GM12875 (cell line): ENCODE measurements at regions not wholly inside any gene's neighbourhood (a gene's known extent, or its start where the extent isn't known, plus 50 kb on each side); places are given as distances from the start of the nearest gene placed in this dataset.

ENCODE experiments used
- H3K4me3 ChIP-seq: one replicate; pipeline ENCODE4 v1.5.1; 2011; ENCODE audit warnings: low read depth, low read length, control low read depth
- CTCF ChIP-seq: IDR thresholded peaks from 2 replicates; pipeline ENCODE4 v1.5.1; 2011; ENCODE audit warnings: low read depth, mild to moderate bottlenecking, control low read depth, inconsistent platforms, low read length, moderate library complexity, borderline replicate concordance; ENCODE audit not compliant: insufficient read depth

DNA sequence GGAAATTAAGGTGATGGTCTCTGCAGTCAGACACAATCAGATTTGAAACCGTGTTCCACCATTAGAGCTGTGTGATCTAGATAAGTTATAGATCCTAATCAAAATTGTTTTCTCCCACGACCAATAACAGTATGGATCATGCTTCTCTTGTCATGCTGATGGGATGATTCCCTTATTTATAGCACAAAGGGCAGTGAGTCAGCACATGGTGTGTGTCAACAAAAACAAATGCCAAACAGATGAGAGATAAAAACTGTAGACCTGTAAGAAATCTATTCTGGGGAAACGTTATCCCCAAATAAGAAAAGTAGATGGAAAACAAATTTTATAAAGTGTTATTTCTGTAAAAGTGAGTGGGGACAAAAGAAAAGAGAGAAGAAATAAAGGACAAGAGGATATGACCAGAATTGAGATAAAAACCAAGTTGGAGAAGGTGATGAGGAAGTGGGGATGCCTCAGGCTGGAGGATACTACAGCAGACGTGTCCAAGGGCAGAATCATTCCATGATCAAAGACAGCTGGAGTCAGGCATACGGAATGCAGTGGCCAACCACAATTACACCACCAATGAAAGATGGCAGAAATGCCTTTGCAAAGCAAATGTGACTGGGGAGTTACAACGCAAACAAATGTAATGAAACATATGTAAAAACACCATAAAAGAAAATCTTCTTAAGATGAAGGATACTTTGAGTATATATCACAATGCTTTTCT lies 377.8 kb upstream of the PRKX start:
- H3K4me3 ChIP-seq: no peak overlapping the region
- no peak for TF ChIP-seq CTCF

DNA sequence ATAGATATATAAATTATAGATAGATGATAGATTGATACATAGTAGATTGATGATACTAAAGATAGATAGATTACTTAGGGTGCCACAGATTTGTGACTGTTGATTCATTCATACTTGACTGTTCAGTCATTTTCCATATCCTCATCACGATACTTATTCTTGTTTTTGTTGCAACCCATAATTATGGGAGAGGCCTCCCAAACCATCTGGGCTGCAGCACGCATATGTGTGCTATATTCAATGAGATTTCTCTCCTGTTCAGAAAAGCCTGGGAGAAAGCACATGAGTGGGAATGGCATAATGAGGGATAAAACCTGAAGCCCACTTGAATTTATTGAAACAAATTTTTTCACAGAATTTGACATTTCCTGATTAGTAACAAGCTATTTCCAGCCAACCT lies 346.4 kb upstream of the PRKX start:
- TF ChIP-seq CTCF: no peak
- no peak overlapping the region for H3K4me3 ChIP-seq

GRCh38 chrX:4043951-4044350 lies 330.5 kb upstream of the PRKX start:
- no peak overlapping the region for H3K4me3 ChIP-seq
- no peak for TF ChIP-seq CTCF

- no peak for TF ChIP-seq CTCF
- no peak overlapping the region for H3K4me3 ChIP-seq
Measured at GRCh38 chrX:4035874-4036273, 322.4 kb upstream of the PRKX start.

DNA sequence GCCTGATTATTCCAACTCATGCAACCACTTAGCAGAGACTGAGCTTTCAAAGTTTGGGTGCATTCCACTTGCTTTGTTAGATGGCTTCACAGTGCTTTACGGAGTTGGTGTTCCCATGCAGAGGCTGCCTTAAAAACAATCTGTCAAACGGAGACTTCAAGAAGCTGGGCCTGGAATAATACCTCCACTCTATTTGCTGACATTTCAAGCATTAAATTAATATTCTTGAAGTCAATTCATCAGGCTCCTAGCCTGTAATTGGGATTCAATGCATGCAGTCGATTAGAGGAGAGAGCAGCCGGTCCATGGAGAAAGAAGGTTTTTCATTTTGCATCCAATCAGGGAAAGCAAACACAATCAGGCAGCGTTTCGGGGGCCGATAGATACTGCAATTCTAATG lies 314.7 kb upstream of the PRKX start:
- no peak overlapping the region for H3K4me3 ChIP-seq
- TF ChIP-seq CTCF: no peak

DNA sequence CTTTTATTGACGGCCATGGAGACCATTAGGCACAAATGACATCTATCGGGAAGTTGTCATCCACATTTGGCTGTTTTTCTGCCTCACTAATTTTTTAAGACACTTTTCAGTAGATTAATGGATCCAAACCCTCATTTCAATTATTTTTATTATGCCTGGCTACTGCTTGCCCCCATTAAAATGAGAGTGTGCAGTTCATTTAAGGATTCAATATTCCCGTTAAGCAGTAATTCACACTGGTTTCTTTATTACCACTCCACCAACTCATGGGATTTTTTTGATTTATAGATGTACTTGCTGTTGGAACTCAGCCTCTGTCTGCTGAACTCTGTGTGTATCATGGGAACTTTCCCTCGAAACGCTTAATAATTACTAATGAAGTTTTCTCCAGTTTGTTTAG lies 291.8 kb upstream of the PRKX start:
- TF ChIP-seq CTCF: no peak
- H3K4me3 ChIP-seq: no peak overlapping the region

- H3K4me3 ChIP-seq: no peak overlapping the region
Measured at GRCh38 chrX:4004822-4005221, 291.4 kb upstream of the PRKX start.

More at GRCh38 chrX:4004822-4005221, 291.4 kb upstream of the PRKX start:
- no peak for TF ChIP-seq CTCF
